ENCODE measurements at regions not wholly inside any gene's neighbourhood (a gene's known extent, or its start where the extent isn't known, plus 50 kb on each side); places are given as distances from the start of the nearest gene placed in this dataset.

DNA sequence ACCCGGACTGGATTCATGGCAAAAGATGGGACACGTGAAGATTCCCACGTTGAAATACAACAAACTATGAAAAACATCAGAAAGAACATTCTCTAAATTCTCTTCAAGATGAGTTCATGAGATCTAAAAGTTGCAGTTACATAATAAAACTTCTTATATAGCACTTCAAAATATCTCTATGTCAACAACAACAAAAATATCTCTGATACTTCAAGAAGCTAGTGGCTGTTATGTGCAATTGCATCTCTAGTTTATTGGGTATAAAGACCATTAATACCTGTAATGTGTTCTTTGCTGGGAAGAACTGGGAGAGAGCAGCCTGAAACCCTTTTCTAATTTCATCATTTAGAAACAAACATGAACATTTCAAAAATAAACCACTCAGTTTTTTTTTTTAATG, 69.2 kb upstream of the RGS6 start:
- 100% methylated on average over 2 of the region's 3 CpGs for WGBS
- no peak overlapping the region for H3K4me3 ChIP-seq (ENCODE audit: low read length)

DNA sequence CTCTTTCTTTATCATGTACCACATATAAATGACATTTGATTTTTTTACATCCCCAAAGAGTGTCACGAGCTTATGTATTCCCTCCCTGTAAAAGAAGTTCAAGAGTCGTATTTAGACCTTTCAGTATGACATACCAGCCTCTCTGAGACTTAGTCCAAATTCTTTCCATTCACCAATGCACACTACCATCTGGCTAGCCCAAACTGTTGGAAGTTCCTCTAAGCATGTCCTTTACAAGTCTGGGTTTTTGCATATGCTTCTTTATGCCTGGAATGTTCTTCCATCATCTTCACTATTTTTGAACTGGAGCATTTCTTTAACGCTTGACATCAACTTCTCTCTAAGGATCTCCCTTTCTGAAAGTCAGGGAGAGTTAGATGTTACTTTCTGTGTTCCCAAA, 68.5 kb upstream of the RGS6 start:
- 85% methylated on average over 3 of the region's 3 CpGs for WGBS

More for the DNA sequence above, 69.2 kb upstream of the RGS6 start:
- Histone ChIP-seq H3K9me3 (ENCODE audit: insufficient read depth, low read depth, low read length) (peaks cover 5% of the 10 kb centered on the region), H3K27ac (ENCODE audit: low read depth, low read length) (no peak overlapping the region), H3K36me3 (ENCODE audit: insufficient read depth, low read length) (no peaks in the 10 kb centered on the region), H3K27me3 (ENCODE audit: insufficient read depth, low read length) (no peaks in the 10 kb centered on the region), H3K4me1 (ENCODE audit: insufficient read depth, low read length) (no peaks in the 10 kb centered on the region), H3K9ac (ENCODE audit: low read depth, low read length) (no peak overlapping the region)

More for the DNA sequence above, 68.5 kb upstream of the RGS6 start:
- Histone ChIP-seq H3K4me3 (ENCODE audit: low read length) (no peak overlapping the region), H3K36me3 (ENCODE audit: insufficient read depth, low read length) (no peaks in the 10 kb centered on the region), H3K9me3 (ENCODE audit: insufficient read depth, low read depth, low read length) (peaks cover 4% of the 10 kb centered on the region; the same call in 1 of the 2 replicates), H3K27me3 (ENCODE audit: insufficient read depth, low read length) (no peaks in the 10 kb centered on the region), H3K27ac (ENCODE audit: low read depth, low read length) (no peak overlapping the region), H3K9ac (ENCODE audit: low read depth, low read length) (no peak overlapping the region), H3K4me1 (ENCODE audit: insufficient read depth, low read length) (no peaks in the 10 kb centered on the region)
